Gastroesophageal sphincter (tissue), 4 donors: ENCODE measurements at regions not wholly inside any gene's neighbourhood (a gene's known extent, or its start where the extent isn't known, plus 50 kb on each side); places are given as distances from the start of the nearest gene placed in this dataset.
"Not testable (repeated sequence)": the region's sequence is repeated elsewhere in the genome, so short reads cannot be mapped to it uniquely, and the experiment has no call there.

Source experiments
- ATAC-seq: fragments of 150-250 bp; one replicate; pipeline ENCODE4 v1.9.1; 2016; ENCODE audit warnings: mild to moderate bottlenecking, moderate library complexity
- H3K27ac ChIP-seq, 4 donors: fragments of 200-600 bp; sonication (generic) in 3 of 4; 1 replicate in 3 of 4; 2 replicates in 1 of 4; pipeline ENCODE4 v1.5.1; 2016 to 2019
- H3K27me3 ChIP-seq: fragments of 200-600 bp; sonication (generic); one replicate; pipeline ENCODE4 v1.5.1; 2019
- H3K36me3 ChIP-seq, 2 donors: fragments of 200-600 bp; sonication (generic); one replicate each; pipeline ENCODE4 v1.5.1; 2019; ENCODE audit warnings: control low read depth in 1 of 2
- H3K4me1 ChIP-seq, 3 donors: fragments of 200-600 bp; sonication (generic); 1 replicate in 2 of 3; 2 replicates in 1 of 3; pipeline ENCODE4 v1.5.1; 2016 to 2019; ENCODE audit warnings: control low read depth in 2 of 3
- H3K4me3 ChIP-seq, 2 donors: fragments of 200-600 bp; sonication (generic); one replicate each; pipeline ENCODE4 v1.5.1; 2019; ENCODE audit warnings: mild to moderate bottlenecking in 1 of 2, moderate library complexity in 1 of 2
- H3K9me3 ChIP-seq, 3 donors: fragments of 200-600 bp; sonication (generic); one replicate each; pipeline ENCODE4 v1.5.1; 2017 to 2019; ENCODE audit warnings: control low read depth in 2 of 3
- EP300 ChIP-seq: sonication (generic); formaldehyde crosslinking; IDR thresholded peaks from one replicate; pipeline ENCODE4 v1.6.1; 2017; ENCODE audit warnings: antibody characterized with exemption, mild to moderate bottlenecking
- POLR2A ChIP-seq, 2 donors: fragments of 450-650 bp; IDR thresholded peaks; one replicate each; pipeline ENCODE4 v1.6.1; 2017; ENCODE audit warnings: antibody characterized with exemption in 2 of 2, mild to moderate bottlenecking in 2 of 2, moderate library complexity in 1 of 2
- POLR2AphosphoS5 ChIP-seq: sonication (generic); formaldehyde crosslinking; IDR thresholded peaks from one replicate; pipeline ENCODE4 v1.6.1; 2017; ENCODE audit warnings: antibody characterized with exemption
- WGBS, 2 donors: methylation state at CpG; one replicate each; pipeline ENCODE4 v1.1.5; 2018; ENCODE audit warnings: low coverage in 1 of 2; 5-methylcytosine and 5-hydroxymethylcytosine counted together
- TF ChIP-seq, protein P1 (sequence below), 4 experiments: fragments of 200-600 bp in 2 of 4; fragments of 450-650 bp in 2 of 4; sonication (generic) in 1 of 4; IDR thresholded peaks; one replicate each; pipeline ENCODE4 v1.5.1; 2017 to 2019; ENCODE audit warnings: antibody characterized with exemption in 4 of 4, mild to moderate bottlenecking in 2 of 4, moderate library complexity in 2 of 4

DNA sequence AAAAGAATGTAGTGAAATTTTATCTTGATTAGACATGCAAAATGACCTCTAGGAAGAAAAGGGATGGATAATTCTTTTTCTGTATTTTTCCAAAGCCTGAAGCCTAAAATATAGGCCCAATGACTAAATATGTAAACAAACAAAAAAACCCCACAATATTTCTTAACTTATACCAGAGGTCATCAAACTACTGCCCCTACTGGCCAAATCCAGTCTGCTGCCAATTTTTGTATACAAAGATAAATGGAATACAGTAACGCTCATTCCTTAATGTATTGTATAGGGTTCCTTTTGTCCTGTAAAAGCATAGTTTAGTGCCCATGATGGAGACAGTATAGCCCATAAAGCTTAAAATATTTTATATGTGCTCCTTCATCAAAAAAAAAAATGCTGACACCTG lies 145.7 kb upstream of the ALG10 start:
- ATAC-seq: no peak
- WGBS, 2 donors: 94 to 100% methylated on average over 1 of the region's 1 CpG
- H3K27ac ChIP-seq: no peak overlapping the region
- peaks cover 0 to 17% (median 0%) of the 10 kb centered on the region in 3 donors for H3K9me3 ChIP-seq
- H3K4me1 ChIP-seq: no peaks in the 10 kb centered on the region
- no peaks in the 10 kb centered on the region for H3K27me3 ChIP-seq
- no peak overlapping the region for H3K4me3 ChIP-seq
- no peak for TF ChIP-seq POLR2A (IDR thresholded peaks at IDR 0.05)
- no peak for TF ChIP-seq POLR2AphosphoS5
- TF ChIP-seq EP300: no peak
- TF ChIP-seq, protein P1, sequence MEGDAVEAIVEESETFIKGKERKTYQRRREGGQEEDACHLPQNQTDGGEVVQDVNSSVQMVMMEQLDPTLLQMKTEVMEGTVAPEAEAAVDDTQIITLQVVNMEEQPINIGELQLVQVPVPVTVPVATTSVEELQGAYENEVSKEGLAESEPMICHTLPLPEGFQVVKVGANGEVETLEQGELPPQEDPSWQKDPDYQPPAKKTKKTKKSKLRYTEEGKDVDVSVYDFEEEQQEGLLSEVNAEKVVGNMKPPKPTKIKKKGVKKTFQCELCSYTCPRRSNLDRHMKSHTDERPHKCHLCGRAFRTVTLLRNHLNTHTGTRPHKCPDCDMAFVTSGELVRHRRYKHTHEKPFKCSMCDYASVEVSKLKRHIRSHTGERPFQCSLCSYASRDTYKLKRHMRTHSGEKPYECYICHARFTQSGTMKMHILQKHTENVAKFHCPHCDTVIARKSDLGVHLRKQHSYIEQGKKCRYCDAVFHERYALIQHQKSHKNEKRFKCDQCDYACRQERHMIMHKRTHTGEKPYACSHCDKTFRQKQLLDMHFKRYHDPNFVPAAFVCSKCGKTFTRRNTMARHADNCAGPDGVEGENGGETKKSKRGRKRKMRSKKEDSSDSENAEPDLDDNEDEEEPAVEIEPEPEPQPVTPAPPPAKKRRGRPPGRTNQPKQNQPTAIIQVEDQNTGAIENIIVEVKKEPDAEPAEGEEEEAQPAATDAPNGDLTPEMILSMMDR (IDR thresholded peaks at IDR 0.05): no peak
- no peaks in the 10 kb centered on the region for H3K36me3 ChIP-seq

DNA sequence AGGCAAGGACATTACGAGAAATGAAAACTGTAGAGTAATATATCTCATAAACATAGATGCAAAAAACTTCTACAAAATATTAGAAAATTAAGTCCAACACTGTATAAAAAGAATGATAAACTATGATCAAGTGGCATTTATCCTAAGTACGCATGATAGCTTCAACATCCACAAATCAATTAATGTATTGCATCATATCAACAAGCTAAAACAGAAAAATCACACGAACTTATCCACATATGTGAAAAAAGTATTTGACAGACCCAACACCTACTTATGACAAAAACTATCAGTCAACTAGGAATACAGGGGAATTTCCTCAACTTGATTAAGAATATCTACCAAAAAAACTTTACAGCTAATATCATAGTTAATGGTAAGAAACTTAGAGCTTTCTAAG lies 129.9 kb upstream of the ALG10 start:
- Histone ChIP-seq H3K36me3 (no peaks in the 10 kb centered on the region), H3K27ac (no peak overlapping the region), H3K4me1 (no peaks in the 10 kb centered on the region), H3K4me3 (no peak overlapping the region), H3K27me3 (no peaks in the 10 kb centered on the region), H3K9me3 (peaks cover 0 to 3% (median 0%) of the 10 kb centered on the region in 3 donors)
- 46 to 52% methylated on average over 3 of the region's 3 CpGs for WGBS, 2 donors
- no peak for ATAC-seq
- TF ChIP-seq, protein P1 (IDR thresholded peaks at IDR 0.05): no peak
- TF ChIP-seq EP300: no peak
- TF ChIP-seq POLR2A (IDR thresholded peaks at IDR 0.05): no peak
- no peak for TF ChIP-seq POLR2AphosphoS5

DNA sequence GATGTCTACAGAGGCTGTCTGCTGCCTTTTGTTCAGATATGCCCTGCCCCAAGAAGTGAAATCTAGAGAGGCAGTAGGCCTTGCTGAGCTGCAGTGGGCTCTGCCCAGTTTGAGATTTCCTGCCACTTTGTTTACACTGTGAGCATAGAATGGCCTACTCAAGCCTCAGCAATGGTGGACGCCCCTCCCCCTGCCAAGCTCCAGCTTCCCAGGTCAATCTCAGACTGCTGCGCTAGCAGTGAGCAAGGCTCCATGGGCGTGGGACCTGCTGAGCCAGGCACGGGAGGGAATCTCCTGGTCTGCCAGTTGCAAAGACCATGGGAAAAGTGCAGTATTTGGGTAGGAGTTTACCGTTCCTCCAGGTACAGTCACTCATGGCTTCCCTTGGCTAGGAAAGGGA lies 101.8 kb upstream of the ALG10 start:
- H3K9me3 ChIP-seq: peaks cover 0 to 21% (median 0%) of the 10 kb centered on the region in 3 donors
- not testable (repeated sequence) for H3K27me3 ChIP-seq, ATAC-seq, H3K27ac ChIP-seq, H3K36me3 ChIP-seq, H3K4me3 ChIP-seq, H3K4me1 ChIP-seq
- WGBS, 2 donors: 74% methylated on average over 5 of the region's 5 CpGs; no CpG with 5 or more reads in 1 of the 2 donors

DNA sequence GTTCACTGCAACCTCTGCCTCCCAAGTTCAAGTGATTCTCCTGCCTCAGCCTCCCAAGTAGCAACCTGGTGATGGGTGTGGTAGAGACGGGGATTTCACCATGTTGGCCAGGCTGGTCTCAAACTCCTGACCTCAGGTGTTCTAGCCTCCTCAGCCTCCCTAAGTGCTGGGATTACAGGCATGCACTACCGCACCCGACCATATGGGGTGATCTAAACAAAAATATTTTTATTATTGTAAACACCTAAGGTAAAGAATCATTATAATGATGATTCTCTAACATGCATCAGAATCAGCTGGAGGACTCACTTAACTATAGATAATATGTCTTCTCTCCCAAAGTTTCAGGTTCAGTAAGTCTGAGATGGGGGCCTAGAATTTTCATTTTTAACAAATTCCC lies 96.2 kb upstream of the ALG10 start:
- no peaks in the 10 kb centered on the region for H3K27me3 ChIP-seq
- TF ChIP-seq POLR2AphosphoS5: no peak
- no peaks in the 10 kb centered on the region for H3K36me3 ChIP-seq
- no peaks in the 10 kb centered on the region for H3K4me1 ChIP-seq
- H3K4me3 ChIP-seq: no peak overlapping the region
- H3K27ac ChIP-seq: no peak overlapping the region
- WGBS, 2 donors: 94% methylated on average over 2 of the region's 3 CpGs; no CpG with 5 or more reads in 1 of the 2 donors
- H3K9me3 ChIP-seq: peaks cover 0 to 33% (median 0%) of the 10 kb centered on the region in 3 donors
- ATAC-seq: no peak

DNA sequence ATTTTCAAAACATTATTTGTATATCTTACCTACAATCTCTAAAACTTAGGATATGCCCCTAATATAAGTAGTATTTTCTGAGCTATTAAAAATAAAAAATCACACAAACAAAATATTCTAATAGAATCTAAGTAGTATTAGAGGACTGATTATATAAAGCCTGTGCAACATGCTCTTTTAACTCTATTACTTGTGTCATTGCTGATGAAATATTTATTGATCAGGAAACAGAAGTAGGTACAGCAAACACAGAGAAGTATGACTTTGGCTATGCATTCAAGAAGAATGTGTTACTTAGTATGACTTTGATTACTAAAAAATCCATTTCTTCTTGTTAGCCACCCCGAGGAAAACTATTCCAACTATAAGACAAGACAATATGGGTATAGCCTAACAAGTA lies 84.6 kb upstream of the ALG10 start:
- peaks cover 0 to 11% (median 0%) of the 10 kb centered on the region in 3 donors for H3K9me3 ChIP-seq
- H3K4me3 ChIP-seq, H3K27me3 ChIP-seq, H3K27ac ChIP-seq, H3K4me1 ChIP-seq, H3K36me3 ChIP-seq, ATAC-seq: not testable (repeated sequence)
- WGBS, 2 donors: 40 to 56% methylated on average over 1 of the region's 1 CpG

DNA sequence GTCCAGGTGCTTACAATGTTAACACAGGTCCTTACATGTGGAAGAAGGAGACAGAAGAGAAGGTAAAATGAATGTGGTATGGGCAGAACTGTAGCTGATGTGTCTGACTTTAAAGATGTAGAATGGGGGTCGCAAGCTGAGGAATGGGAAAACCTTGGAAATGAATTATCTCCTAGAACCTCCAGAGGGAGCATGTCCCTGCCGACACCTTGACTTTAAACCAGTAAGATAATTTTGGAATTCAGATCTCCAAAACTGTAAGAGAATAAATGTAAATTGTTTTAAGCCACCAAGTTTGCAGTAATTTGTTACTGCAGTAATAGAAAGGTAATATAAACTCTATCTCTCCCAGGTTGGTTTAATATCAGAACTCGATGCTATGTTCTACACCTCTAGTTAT lies 80.1 kb upstream of the ALG10 start:
- 68 to 73% methylated on average over 3 of the region's 3 CpGs for WGBS, 2 donors
- TF ChIP-seq, protein P1 (IDR thresholded peaks at IDR 0.05): no peak
- TF ChIP-seq EP300 (no peak), POLR2A (IDR thresholded peaks at IDR 0.05) (no peak), POLR2AphosphoS5 (no peak)
- H3K27me3 ChIP-seq: no peaks in the 10 kb centered on the region
- no peaks in the 10 kb centered on the region for H3K36me3 ChIP-seq
- H3K27ac ChIP-seq: no peak overlapping the region
- H3K4me1 ChIP-seq: no peaks in the 10 kb centered on the region
- H3K4me3 ChIP-seq: no peak overlapping the region
- ATAC-seq: no peak
- H3K9me3 ChIP-seq: no peaks in the 10 kb centered on the region
